ENCODE measurements at regions not wholly inside any gene's neighbourhood (a gene's known extent, or its start where the extent isn't known, plus 50 kb on each side); places are given as distances from the start of the nearest gene placed in this dataset.

GRCh38 chr14:76583174-76583573, 178.1 kb upstream of the VASH1 start:
- TF ChIP-seq CTCF (IDR thresholded peaks at IDR 0.05) (no peak), POLR2A (IDR thresholded peaks at IDR 0.05) (no peak)
